AG04449 (cell line): ENCODE measurements at regions not wholly inside any gene's neighbourhood (a gene's known extent, or its start where the extent isn't known, plus 50 kb on each side); places are given as distances from the start of the nearest gene placed in this dataset.

Source experiments
- CTCF ChIA-PET: fragments of 350-600 bp; formaldehyde crosslinking; extraction: SDS; loops from one replicate; lab custom pipeline; 2021; ENCODE audit warnings: antibody characterized with exemption; lab: Yijun Ruan, JAX
- POLR2A ChIA-PET: fragments of 400-600, 350-600 bp; formaldehyde crosslinking; extraction: SDS; loops from one replicate; lab custom pipeline; 2020; ENCODE audit warnings: antibody characterized with exemption, inconsistent platforms; lab: Yijun Ruan, JAX
- DNase-seq: peaks from one replicate; pipeline ENCODE4 v3.0.0-alpha.2; 2010; ENCODE audit warnings: low read depth, low spot score
- H3K4me3 ChIP-seq: 2 replicates; pipeline ENCODE4 v1.5.1; 2011; ENCODE audit warnings: low read depth, mild to moderate bottlenecking, control low read depth, low read length
- TF ChIP-seq, protein P1 (sequence below): IDR thresholded peaks from one replicate; pipeline ENCODE4 v1.5.1; 2011; ENCODE audit warnings: mild to moderate bottlenecking, moderate library complexity, low read length, control low read depth, inconsistent platforms; ENCODE audit not compliant: insufficient read depth; ENCODE audit errors: missing control alignments

DNA sequence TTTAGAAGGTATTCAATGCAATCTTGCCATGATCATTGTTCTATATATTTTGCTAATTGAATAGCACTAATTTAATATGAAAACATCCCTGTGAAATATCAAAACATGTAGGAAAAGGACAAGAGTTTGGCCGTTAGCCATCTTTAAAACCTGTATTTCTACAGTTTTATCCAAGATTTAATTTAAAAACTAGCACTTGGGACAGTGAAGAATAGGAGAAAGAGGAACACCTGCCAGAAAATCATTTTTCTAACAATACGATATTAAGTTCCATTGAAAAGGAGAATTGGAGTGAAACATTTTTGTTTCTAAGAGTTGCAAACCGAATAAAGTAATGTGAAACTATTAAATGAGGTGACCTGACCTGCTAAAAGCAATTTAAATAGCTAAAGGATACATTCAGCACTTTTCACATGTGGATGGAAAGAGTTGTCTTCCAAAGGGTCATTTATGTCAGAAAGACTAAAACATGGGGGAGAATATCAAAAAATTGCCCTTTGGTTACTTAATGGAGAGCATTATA lies 1673.6 kb upstream of the MIR17HG start:
- DNase-seq: no peak
- TF ChIP-seq, protein P1, sequence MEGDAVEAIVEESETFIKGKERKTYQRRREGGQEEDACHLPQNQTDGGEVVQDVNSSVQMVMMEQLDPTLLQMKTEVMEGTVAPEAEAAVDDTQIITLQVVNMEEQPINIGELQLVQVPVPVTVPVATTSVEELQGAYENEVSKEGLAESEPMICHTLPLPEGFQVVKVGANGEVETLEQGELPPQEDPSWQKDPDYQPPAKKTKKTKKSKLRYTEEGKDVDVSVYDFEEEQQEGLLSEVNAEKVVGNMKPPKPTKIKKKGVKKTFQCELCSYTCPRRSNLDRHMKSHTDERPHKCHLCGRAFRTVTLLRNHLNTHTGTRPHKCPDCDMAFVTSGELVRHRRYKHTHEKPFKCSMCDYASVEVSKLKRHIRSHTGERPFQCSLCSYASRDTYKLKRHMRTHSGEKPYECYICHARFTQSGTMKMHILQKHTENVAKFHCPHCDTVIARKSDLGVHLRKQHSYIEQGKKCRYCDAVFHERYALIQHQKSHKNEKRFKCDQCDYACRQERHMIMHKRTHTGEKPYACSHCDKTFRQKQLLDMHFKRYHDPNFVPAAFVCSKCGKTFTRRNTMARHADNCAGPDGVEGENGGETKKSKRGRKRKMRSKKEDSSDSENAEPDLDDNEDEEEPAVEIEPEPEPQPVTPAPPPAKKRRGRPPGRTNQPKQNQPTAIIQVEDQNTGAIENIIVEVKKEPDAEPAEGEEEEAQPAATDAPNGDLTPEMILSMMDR: no peak
- H3K4me3 ChIP-seq: no peak overlapping the region
- POLR2A ChIA-PET: no interaction called here
- CTCF ChIA-PET: no interaction called here

DNA sequence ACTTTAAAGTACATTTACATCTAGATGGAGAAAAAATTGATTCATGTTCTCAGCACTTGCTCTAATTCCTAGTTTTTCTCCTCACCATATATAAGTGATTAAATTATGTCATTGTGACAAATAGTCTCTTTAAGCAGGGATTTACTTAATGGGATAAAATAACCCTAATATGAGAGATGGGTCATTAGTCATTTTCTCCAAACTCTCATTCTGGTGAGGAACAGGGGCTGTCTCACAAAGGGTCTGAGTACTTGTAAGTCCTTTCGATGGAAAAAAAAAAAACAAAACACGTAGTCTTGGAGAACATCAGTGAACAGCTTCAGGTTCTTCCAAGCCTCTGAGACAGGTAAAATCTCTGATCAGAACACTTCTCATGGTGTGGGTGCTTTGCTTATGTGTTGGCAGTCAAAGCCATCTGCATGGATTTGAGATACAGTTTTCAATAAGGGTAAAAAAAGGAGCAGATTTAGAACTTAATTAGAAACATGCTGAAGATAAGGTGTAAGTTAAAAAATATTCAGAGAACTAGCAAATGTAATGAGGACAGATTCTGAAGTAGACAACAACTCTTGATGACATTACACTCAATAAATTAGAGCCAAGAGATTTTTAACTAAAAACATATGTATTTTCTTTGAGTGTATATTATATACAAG lies 1668.9 kb upstream of the MIR17HG start:
- POLR2A ChIA-PET: no interaction called here
- TF ChIP-seq, protein P1: no peak
- DNase-seq: no peak
- no peak overlapping the region for H3K4me3 ChIP-seq
- CTCF ChIA-PET: no interaction called here

- no peak overlapping the region for H3K4me3 ChIP-seq
- POLR2A ChIA-PET: no interaction called here
- TF ChIP-seq, protein P1: no peak
- CTCF ChIA-PET: no interaction called here
- DNase-seq: no peak
Measured at GRCh38 chr13:89684896-89685295, 1662.6 kb upstream of the MIR17HG start.

DNA sequence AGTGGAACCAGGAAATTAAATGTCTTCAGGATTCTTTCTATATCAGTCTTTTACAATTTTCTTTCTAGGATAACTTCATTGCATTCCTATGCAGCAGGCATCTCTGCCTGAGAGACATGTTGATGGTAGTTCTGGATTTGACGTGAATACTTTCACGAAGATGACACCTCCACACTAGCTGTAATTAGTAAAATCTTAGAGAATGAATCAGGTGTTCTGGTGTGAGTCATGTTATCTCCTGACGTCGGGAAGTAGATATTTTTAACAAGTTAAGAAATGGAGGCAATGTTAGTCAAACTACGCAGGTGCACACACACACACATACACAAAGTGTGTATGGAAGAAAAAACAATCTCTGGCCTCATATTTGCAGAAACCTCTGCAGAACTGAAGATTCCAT lies 1661.3 kb upstream of the MIR17HG start:
- H3K4me3 ChIP-seq: no peak overlapping the region
- TF ChIP-seq, protein P1: no peak
- POLR2A ChIA-PET: no interaction called here
- DNase-seq: no peak
- CTCF ChIA-PET: no interaction called here

DNA sequence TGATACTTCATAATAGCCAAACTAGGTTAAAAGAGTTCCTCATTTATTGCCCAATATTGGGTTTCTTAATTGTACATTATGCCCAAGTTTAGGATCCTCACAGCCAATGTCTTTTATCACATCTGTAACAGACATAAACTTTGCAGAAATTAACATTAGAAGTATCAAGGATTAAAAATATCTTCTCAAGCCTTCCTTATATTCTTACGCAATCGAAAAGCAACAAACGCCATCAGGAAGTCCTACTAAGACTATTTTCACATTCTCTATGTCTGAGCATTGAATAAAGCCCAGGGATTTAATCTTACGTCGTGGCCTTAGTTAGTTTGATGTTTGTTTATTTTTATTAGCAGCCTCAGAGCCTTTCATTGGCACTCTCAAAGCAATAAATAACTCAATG lies 1660.4 kb upstream of the MIR17HG start:
- TF ChIP-seq, protein P1: no peak
- POLR2A ChIA-PET: no interaction called here
- DNase-seq: no peak
- CTCF ChIA-PET: no interaction called here
- H3K4me3 ChIP-seq: no peak overlapping the region

DNA sequence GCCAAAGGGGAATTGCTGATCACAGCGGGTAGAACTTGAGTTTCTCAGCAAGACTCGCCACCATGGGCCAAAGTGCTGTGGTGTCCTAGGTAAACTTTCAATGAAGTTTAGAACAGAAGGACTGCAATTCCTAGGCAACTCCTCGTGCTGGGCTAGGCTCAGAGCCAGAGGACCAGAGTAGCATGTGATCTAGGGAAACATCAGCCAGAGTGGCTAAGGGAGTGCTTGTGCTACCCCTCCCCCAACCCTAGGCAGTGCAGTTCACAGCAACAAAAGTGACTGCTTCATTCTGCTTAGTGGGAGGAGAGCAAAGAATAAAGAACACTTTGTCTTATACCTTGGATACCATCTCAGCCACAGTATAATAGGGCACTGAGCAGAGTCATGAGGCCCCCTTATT lies 1658.6 kb upstream of the MIR17HG start:
- CTCF ChIA-PET: no interaction called here
- H3K4me3 ChIP-seq: no peak overlapping the region
- POLR2A ChIA-PET: no interaction called here
- TF ChIP-seq, protein P1: no peak
- DNase-seq: no peak
